ENCODE measurements at regions not wholly inside any gene's neighbourhood (a gene's known extent, or its start where the extent isn't known, plus 50 kb on each side); places are given as distances from the start of the nearest gene placed in this dataset.
"Not testable (repeated sequence)": the region's sequence is repeated elsewhere in the genome, so short reads cannot be mapped to it uniquely, and the experiment has no call there.

- no peak for DNase-seq (ENCODE audit: low read depth)
Observed at GRCh38 chr5:97480313-97480712, 297.3 kb upstream of the RIOK2 start.

DNA sequence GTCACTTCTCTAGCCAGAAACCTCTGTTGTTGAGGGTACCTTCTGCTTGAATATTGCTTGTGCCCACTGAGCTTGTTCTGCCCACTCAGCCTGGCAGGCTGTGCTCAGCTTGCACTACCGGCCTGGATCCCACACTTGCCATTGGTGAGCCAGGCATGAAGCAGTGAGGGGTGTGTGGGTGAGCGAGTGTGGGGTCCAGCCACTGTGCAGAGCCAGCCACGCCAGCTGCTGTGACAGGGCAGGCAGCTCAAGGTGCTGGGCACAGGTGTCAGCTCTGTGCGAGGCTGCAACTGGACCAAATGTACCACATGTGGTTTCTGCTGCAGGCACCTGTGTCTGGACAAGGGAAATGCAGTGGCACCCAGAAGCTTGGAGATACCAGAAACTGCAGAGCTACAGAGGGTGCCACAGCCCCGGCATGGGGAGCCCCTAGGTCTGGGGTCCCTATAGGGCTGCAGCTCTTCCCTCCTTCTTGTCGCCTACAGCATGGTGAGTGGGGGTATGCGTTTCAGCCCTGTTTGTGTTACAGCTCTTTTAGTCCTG, 305.1 kb upstream of the RIOK2 start:
- no peak for DNase-seq (ENCODE audit: low read depth)

DNA sequence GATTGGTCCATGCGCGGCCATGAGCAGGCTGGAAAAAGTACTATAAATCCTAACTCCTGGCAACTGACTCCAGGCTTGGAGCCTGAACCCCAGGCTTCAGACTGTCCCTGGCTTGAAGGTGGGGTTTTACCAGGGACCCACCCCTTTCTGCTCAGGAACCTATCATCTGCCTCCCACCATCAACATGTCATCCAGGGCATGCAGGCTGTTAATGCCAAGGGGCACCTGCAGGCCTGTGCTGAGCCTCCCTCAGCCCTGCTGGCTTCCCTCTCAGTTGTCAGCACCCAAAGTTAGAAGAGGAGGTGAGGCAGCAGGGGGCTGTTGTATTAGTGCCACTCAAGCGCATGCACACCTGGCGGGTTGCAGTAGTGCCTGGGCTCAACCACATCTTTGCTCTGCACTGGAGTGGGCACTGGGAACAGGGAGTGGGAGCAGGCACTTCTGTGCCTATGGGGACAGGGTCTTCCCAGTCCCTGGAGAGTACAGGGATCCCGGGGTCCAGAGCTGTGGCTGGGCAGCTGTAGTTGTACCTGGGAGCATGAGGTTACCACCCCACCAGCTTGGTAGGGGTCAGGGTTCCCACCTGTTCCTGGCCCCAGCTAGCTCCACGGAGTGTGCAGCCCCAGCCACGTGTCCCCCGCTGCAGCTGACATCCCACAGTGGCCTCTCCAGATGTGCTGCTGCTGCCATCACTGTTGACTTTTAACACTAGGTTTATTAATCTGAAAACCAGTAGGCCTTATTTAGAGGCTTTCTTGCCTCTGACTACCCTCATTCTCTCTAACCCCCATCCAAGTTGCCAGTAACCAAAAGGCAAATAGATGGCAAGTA, 306.2 kb upstream of the RIOK2 start:
- no peak for DNase-seq (ENCODE audit: low read depth)

- no peak for DNase-seq (ENCODE audit: low read depth)
Observed at GRCh38 chr5:97494465-97494864, 311.4 kb upstream of the RIOK2 start.

GRCh38 chr5:97495301-97495700, 312.3 kb upstream of the RIOK2 start:
- DNase-seq (ENCODE audit: low read depth) = no peak

DNA sequence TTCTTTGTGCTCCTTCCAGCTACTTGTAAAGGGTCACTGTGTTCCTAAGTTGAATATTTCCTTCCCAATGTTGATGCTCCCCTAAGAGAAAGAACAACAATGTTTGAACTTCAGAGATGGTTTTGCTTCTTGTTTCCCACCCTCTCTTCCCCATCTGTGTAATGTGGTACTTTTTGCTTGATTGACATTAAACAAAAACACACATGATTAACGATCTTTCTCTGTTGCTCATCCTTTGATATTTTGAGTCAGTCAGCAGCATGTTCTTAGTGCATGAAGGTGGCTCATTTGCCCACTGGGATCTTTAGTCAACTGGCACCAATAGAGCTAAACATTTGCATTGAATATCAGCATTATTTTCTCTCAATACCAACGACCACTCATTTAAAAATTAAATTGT, 313.0 kb upstream of the RIOK2 start:
- no peak for DNase-seq (ENCODE audit: low read depth)

GRCh38 chr5:97498657-97499056, 315.6 kb upstream of the RIOK2 start:
- no peak for DNase-seq (ENCODE audit: low read depth)

DNA sequence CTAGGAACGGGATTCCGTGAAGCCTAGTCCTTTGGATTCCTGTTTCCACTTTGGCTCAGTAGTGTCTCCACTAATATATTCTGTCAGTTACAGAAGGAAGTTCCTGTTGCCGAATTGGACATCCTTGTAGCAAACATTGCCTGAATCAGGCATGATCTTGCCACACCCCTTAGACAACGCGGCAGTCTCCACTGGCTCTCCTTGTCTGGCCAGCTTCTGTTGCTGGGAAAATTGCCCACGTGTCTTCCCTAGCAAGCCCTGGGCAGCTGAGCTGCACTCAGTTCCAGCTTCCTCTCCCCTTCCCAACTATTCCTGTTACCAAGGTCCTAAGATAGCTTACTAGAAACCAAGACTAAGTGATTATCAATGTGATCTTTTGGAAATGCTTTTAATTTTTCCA, 316.6 kb upstream of the RIOK2 start:
- DNase-seq (ENCODE audit: low read depth) = no peak

- no peak for DNase-seq (ENCODE audit: low read depth)
Observed at GRCh38 chr5:97501286-97501964, 318.4 kb upstream of the RIOK2 start.

DNA sequence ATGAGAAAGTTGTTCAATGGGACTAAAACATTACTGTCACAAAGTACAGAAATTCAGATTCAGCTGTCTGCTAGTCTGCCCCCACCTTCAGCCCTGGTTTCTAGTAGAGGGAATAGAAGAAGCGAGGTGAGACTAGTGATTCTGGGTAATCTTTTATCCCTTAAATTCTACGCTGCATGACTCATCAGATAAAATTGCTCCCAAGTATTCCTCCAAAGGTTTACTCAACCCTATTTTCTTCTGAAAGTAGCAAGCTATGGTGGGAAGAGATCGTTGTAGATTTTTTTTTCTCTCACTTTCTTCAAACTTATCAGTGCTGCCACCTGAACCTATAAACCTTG, 318.9 kb upstream of the RIOK2 start:
- no peak for DNase-seq (ENCODE audit: low read depth)

DNA sequence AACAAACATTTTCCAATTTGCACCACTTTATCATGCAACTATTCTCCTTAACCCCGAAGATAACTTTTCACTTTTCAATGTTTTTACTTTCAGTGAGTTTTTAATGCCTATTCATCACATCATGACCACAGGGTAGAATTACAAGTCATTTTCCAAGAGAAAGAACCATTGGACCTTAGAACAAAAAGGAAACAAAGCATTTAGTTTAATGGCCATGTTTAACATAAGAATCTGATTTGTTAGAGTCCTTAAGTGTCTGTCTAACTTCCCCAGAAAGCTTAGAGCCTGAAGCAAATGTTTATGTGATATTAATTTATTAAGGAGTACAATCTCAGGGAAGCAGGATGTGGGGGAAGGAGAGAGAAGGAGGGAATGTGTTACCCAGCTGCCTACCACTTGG, 325.8 kb upstream of the RIOK2 start:
- DNase-seq (ENCODE audit: low read depth) = no peak

GRCh38 chr5:97519565-97519964, 336.5 kb upstream of the RIOK2 start:
- not testable (repeated sequence) for DNase-seq (ENCODE audit: low read depth)

GRCh38 chr5:97523336-97523735, 340.3 kb upstream of the RIOK2 start:
- DNase-seq (ENCODE audit: low read depth) = not testable (repeated sequence)

- no peak for DNase-seq (ENCODE audit: low read depth)
Observed at GRCh38 chr5:97525780-97526179, 342.7 kb upstream of the RIOK2 start.

GRCh38 chr5:97528941-97529340, 345.9 kb upstream of the RIOK2 start:
- DNase-seq (ENCODE audit: low read depth) = peak; percentile 35

GRCh38 chr5:97529354-97529985, 346.4 kb upstream of the RIOK2 start:
- DNase-seq (ENCODE audit: low read depth) = no peak

DNA sequence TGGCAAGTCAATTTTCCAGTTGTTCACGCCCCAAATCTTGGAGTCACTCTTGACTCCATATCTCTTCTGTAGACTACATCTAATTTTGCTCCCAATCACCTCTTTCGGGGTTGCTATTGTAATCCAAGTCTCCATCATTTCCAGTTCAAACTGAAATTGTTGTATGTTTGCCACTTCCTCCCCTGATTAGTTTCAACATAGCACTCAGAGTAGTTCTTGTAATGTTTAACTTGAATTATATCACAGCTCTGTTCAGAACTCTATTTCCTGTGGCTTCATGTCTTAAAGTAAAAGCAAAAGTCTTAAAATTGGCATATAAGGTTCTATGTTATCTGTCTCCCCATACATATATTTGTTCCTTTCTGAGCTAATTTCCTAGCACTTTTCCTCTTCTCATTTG, 348.5 kb upstream of the RIOK2 start:
- DNase-seq (ENCODE audit: low read depth) = no peak

DNA sequence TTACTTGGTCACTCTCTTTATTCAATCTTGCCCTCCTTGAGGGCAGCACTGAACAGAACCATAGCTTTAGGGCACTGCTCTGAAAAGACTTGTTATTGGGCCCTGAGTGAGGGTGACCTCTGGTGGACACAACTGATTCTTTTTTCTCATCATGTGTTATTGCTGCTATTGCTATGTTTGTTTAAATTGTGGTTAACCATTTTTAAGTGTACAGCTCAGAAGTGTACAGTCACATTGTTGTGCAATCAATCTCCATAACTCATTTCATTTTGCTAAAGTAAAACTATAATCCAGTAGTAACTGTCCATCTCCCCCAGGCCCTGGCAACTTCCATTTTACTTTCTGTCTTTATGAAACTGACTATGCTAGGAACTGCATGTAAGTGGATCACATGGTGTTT, 351.1 kb upstream of the RIOK2 start:
- peak; percentile 86 for DNase-seq (ENCODE audit: low read depth)

- DNase-seq (ENCODE audit: low read depth) = no peak
Observed at GRCh38 chr5:97536683-97537082, 353.6 kb upstream of the RIOK2 start.

DNA sequence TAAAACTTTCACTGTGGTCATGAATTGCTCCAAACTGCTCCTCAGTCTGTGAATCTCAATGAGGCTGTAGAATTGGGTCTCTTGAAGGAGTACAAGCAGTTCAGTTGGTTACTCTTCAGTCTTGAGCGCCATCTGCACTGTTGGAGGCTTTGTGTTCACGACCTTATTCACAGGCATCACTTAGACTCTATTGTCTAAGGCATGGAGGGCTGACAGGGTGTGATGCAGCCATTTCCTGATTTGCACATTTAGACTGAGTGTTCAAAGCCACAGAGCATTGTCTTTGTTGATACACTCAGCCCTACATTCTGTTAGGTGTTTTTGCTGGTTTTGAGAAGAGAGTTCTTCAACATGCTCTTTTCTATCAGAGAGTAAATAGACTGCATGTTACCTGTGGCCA, 355.9 kb upstream of the RIOK2 start:
- no peak for DNase-seq (ENCODE audit: low read depth)

DNA sequence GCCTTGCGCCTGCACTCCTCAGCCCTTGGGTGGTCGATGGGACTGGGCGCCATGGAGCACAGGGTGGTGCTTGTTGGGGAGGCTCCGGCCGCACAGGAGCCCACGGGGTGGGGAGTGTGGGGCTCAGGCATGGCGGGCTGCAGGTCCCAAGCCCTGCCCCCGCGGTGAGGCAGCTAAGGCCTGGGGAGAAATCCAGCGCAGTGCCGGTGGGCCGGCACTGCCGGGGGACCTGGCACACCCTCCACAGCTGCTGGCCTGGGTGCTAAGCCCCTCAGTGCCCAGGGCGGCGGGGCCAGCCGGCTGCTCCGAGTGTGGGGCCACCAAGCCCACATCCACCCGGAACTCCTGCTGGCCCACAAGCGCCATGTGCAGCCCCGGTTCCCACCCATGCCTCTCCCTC, 358.8 kb upstream of the RIOK2 start:
- no peak for DNase-seq (ENCODE audit: low read depth)

- DNase-seq (ENCODE audit: low read depth) = no peak
Observed at GRCh38 chr5:97542469-97542868, 359.4 kb upstream of the RIOK2 start.

DNA sequence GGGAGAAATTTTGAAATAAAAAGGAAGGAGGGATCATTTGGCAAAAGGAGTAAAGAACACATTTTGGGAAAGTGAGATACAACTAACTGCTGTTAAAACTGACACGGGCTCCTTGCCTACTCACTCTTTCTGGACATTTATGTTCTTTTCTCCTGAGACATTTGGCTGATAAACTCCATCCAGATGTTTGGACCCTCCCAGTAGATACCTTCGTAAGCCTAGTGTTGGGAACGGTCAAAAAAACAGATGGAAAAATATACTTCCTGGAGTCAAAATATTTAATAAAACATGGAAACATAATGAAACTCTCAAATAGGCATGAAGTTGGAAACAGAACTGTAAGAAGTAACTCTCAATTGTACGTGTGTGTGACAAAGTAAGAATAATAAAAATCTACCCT, 360.1 kb upstream of the RIOK2 start:
- no peak for DNase-seq (ENCODE audit: low read depth)

All from fibroblast of the conjunctiva (primary cell).